GM12878 (cell line): ENCODE measurements at regions not wholly inside any gene's neighbourhood (a gene's known extent, or its start where the extent isn't known, plus 50 kb on each side); places are given as distances from the start of the nearest gene placed in this dataset.

Experiments used
- ATAC-seq: fragments of 200-7000 bp; cut with Tn5 transposase; 3 replicates; pipeline ENCODE4 v1.9.1; 2020; ENCODE audit warnings: mild to moderate bottlenecking, moderate library complexity
- BruUV-seq: library from RNA; stranded (reverse); fragments of 400-500 nt; replicated peaks from 2 replicates; lab custom pipeline; 2021; lab: Mats Ljungman, UMichigan
- CTCF ChIA-PET: fragments of 300-600 bp; sonication (Branson Sonifier 250); formaldehyde crosslinking; extraction: SDS; loops from one replicate; lab custom pipeline; 2021; ENCODE audit warnings: inconsistent platforms; lab: Yijun Ruan, JAX
- POLR2A ChIA-PET: fragments of 350-600 bp; formaldehyde crosslinking; extraction: SDS; loops from one replicate; lab custom pipeline; 2021; ENCODE audit warnings: inconsistent platforms; lab: Charles Lee
- RAD21 ChIA-PET: fragments of 300-600 bp; sonication (Branson Sonifier 250); formaldehyde crosslinking; loops from one replicate; lab custom pipeline; 2023; ENCODE audit warnings: antibody characterized with exemption; ENCODE audit not compliant: unreplicated experiment; lab: Charles Lee
- SMC1A ChIA-PET: fragments of 300-600 bp; sonication (Branson Sonifier 250); formaldehyde crosslinking; loops from one replicate; lab custom pipeline; 2023; ENCODE audit not compliant: unreplicated experiment, uncharacterized antibody; lab: Charles Lee
- DNase-seq: peaks from one replicate; pipeline ENCODE4 v3.0.0-alpha.2; 2011; ENCODE audit warnings: low read depth, low spot score
- FAIRE-seq: peaks from 3 replicates; lab custom pipeline; 2011; peaks lifted over from hg19 to GRCh38; lab: Jason Lieb, UNC
- H2AFZ ChIP-seq: 2 replicates; pipeline ENCODE4 v1.6.0; 2011; ENCODE audit warnings: low read depth, low read length, control low read depth; ENCODE audit not compliant: control insufficient read depth
- H3K27ac ChIP-seq: 2 replicates; pipeline ENCODE4 v1.5.1; 2011; ENCODE audit warnings: control low read depth; ENCODE audit not compliant: control insufficient read depth, insufficient read depth
- H3K27me3 ChIP-seq, 2 experiments: replicated peaks in 1 of 2; 2 replicates each; pipeline versions ENCODE4 v1.6.0 to v1.6.1; 2011; ENCODE audit warnings: low read length in 1 of 2; ENCODE audit not compliant: control insufficient read depth in 2 of 2, insufficient read depth in 2 of 2
- H3K36me3 ChIP-seq, 2 experiments: 2 replicates each; pipeline ENCODE4 v1.5.1; 2011; ENCODE audit warnings: low read length in 1 of 2; ENCODE audit not compliant: control insufficient read depth in 2 of 2, insufficient read depth in 2 of 2
- H3K4me1 ChIP-seq: 2 replicates; pipeline ENCODE4 v1.6.1; 2011; ENCODE audit warnings: mild to moderate bottlenecking, low read length, moderate library complexity, mixed read lengths; ENCODE audit not compliant: control insufficient read depth, insufficient read depth
- H3K4me2 ChIP-seq: 2 replicates; pipeline ENCODE4 v1.6.0; 2011; ENCODE audit warnings: control low read depth; ENCODE audit not compliant: control insufficient read depth, insufficient read depth
- H3K4me3 ChIP-seq: fragments of 200-600 bp; sonication (generic); 2 replicates; pipeline ENCODE4 v1.5.1; 2016
- H3K79me2 ChIP-seq: 2 replicates; pipeline ENCODE4 v1.6.0; 2011; ENCODE audit warnings: low read length; ENCODE audit not compliant: control insufficient read depth, insufficient read depth
- H3K9ac ChIP-seq: 2 replicates; pipeline ENCODE4 v1.8.0; 2011; ENCODE audit warnings: low read length, control low read depth, mixed read lengths; ENCODE audit not compliant: control insufficient read depth, insufficient read depth
- H3K9me3 ChIP-seq: replicated peaks from 3 replicates; pipeline ENCODE4 v1.5.1; 2011; ENCODE audit warnings: mild to moderate bottlenecking, low read length; ENCODE audit not compliant: control insufficient read depth, insufficient read depth
- H4K20me1 ChIP-seq: 2 replicates; pipeline ENCODE4 v1.6.0; 2011; ENCODE audit not compliant: control insufficient read depth, insufficient read depth
- BHLHE40 ChIP-seq, 2 experiments: fragments of 450-650 bp in 1 of 2; IDR thresholded peaks; 2 replicates each; pipeline ENCODE4 v1.6.1; 2011 to 2017; ENCODE audit warnings: low read depth in 2 of 2, borderline replicate concordance in 1 of 2, improper control_type of control experiment in 1 of 2, low read length in 1 of 2, mild to moderate bottlenecking in 1 of 2
- CBX3 ChIP-seq: fragments of 200-600 bp; sonication (generic); IDR thresholded peaks from 2 replicates; pipeline ENCODE4 v1.6.1; 2016; ENCODE audit warnings: low read depth, borderline replicate concordance
- CBX5 ChIP-seq: sonication (generic); IDR thresholded peaks from 2 replicates; pipeline ENCODE4 v1.6.1; 2016; ENCODE audit warnings: low read depth, moderate library complexity, mild to moderate bottlenecking, inconsistent platforms
- CHD2 ChIP-seq: IDR thresholded peaks from 2 replicates; pipeline ENCODE4 v1.6.1; 2011; ENCODE audit warnings: low read depth, low read length, improper control_type of control experiment, borderline replicate concordance
- HDAC2 ChIP-seq: fragments of 200-600 bp; sonication (generic); IDR thresholded peaks from 2 replicates; pipeline ENCODE4 v1.6.1; 2017
- MAX ChIP-seq: IDR thresholded peaks from 2 replicates; pipeline ENCODE4 v1.6.1; 2012; ENCODE audit warnings: low read depth, low read length, improper control_type of control experiment
- MTA3 ChIP-seq: IDR thresholded peaks from 2 replicates; pipeline ENCODE4 v1.6.1; 2012; ENCODE audit warnings: low read length, inconsistent platforms, borderline replicate concordance
- PRDM15 ChIP-seq: fragments of 450-650 bp; formaldehyde crosslinking; IDR thresholded peaks from 2 replicates; pipeline ENCODE4 v1.4.0; 2020; ENCODE audit warnings: mild to moderate bottlenecking, moderate library complexity
- RB1 ChIP-seq: fragments of 450-650 bp; formaldehyde crosslinking; IDR thresholded peaks from 2 replicates; pipeline ENCODE4 v1.6.1; 2017; ENCODE audit warnings: mild to moderate bottlenecking, borderline replicate concordance
- SRF ChIP-seq, 2 experiments: IDR thresholded peaks; 2 replicates each; pipeline ENCODE4 v1.6.1; 2011; ENCODE audit warnings: low read depth in 2 of 2, low read length in 2 of 2, mild to moderate bottlenecking in 1 of 2, moderate library complexity in 1 of 2
- TAF1 ChIP-seq: IDR thresholded peaks from 2 replicates; pipeline ENCODE4 v1.6.1; 2011; ENCODE audit warnings: mild to moderate bottlenecking, low read depth, low read length, borderline replicate concordance
- TARDBP ChIP-seq: IDR thresholded peaks from 2 replicates; pipeline ENCODE4 v1.6.1; 2016; ENCODE audit warnings: borderline replicate concordance
- TCF12 ChIP-seq: IDR thresholded peaks from 2 replicates; pipeline ENCODE4 v1.6.1; 2011; ENCODE audit warnings: low read depth, mild to moderate bottlenecking, low read length
- TCF3 ChIP-seq: IDR thresholded peaks from 2 replicates; pipeline ENCODE4 v1.6.1; 2012; ENCODE audit warnings: low read depth, mild to moderate bottlenecking, low read length, borderline replicate concordance; ENCODE audit not compliant: insufficient read depth
- YBX1 ChIP-seq: fragments of 450-650 bp; IDR thresholded peaks from 2 replicates; pipeline ENCODE4 v1.6.1; 2016; ENCODE audit warnings: antibody characterized with exemption
- ZBTB33 ChIP-seq: fragments of 450-650 bp; IDR thresholded peaks from 2 replicates; pipeline ENCODE4 v1.6.1; 2017; ENCODE audit warnings: mild to moderate bottlenecking
- WGBS: methylation state at CpG from one replicate; pipeline ENCODE4 v1.1.6; 2016; ENCODE audit warnings: low lambda C conversion rate; ENCODE audit not compliant: insufficient replicate concordance, insufficient coverage; ENCODE audit errors: missing lambda C conversion rate; 5-methylcytosine and 5-hydroxymethylcytosine counted together
- in situ Hi-C: fragments of 300-500 bp; cut with MboI; formaldehyde crosslinking; loops from 9 replicates; pipeline ENCODE4 v1.14.3; 2018; ENCODE audit warnings: mixed read lengths
- intact Hi-C: fragments of 100-400 bp; cut with micrococcal nuclease; formaldehyde crosslinking; loops from one replicate; pipeline ENCODE4 v1.14.2; 2022; ENCODE audit not compliant: unreplicated experiment
- TF ChIP-seq, protein P1 (sequence below): fragments of 450-650 bp; IDR thresholded peaks from 2 replicates; pipeline ENCODE4 v1.6.1; 2017; ENCODE audit warnings: mild to moderate bottlenecking, moderate library complexity

DNA sequence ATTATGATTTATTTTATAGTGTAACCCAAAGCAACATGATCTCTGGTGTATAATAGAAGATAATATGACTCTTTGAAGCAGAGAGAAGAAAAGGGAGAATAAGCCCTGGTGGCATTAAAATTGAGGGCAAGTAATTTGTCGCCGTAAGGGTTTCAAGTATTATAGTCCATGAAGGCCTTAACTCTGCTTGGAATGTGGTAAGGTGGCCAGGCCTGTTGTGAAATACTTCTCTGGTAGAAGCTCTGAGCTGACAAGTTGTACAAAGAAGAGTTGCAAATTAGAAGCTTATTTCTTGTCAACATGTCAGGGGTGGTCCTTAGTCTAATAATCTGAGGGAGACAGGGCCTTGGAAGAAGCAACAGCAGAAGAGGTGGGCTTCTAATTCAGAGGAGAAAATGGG lies 151.7 kb upstream of the HHIP start:
- DNase-seq (no peak), FAIRE-seq (no peak), ATAC-seq (no peak)
- Histone ChIP-seq H3K9me3 (no peaks in the 10 kb centered on the region), H3K4me1 (no peaks in the 10 kb centered on the region), H3K36me3 (no peaks in the 10 kb centered on the region), H2AFZ (no peak overlapping the region), H3K9ac (no peak overlapping the region), H4K20me1 (no peaks in the 10 kb centered on the region), H3K27me3 (no peaks in the 10 kb centered on the region), H3K4me2 (no peak overlapping the region), H3K27ac (no peak overlapping the region), H3K4me3 (no peak overlapping the region), H3K79me2 (no peaks in the 10 kb centered on the region)
- BruUV-seq, result no TSS peak
- ChIA-PET CTCF (no interaction called here), SMC1A (no interaction called here), POLR2A (no interaction called here), RAD21 (no interaction called here)
- no peak for TF ChIP-seq HDAC2
- no peak for TF ChIP-seq CBX5
- TF ChIP-seq, protein P1, sequence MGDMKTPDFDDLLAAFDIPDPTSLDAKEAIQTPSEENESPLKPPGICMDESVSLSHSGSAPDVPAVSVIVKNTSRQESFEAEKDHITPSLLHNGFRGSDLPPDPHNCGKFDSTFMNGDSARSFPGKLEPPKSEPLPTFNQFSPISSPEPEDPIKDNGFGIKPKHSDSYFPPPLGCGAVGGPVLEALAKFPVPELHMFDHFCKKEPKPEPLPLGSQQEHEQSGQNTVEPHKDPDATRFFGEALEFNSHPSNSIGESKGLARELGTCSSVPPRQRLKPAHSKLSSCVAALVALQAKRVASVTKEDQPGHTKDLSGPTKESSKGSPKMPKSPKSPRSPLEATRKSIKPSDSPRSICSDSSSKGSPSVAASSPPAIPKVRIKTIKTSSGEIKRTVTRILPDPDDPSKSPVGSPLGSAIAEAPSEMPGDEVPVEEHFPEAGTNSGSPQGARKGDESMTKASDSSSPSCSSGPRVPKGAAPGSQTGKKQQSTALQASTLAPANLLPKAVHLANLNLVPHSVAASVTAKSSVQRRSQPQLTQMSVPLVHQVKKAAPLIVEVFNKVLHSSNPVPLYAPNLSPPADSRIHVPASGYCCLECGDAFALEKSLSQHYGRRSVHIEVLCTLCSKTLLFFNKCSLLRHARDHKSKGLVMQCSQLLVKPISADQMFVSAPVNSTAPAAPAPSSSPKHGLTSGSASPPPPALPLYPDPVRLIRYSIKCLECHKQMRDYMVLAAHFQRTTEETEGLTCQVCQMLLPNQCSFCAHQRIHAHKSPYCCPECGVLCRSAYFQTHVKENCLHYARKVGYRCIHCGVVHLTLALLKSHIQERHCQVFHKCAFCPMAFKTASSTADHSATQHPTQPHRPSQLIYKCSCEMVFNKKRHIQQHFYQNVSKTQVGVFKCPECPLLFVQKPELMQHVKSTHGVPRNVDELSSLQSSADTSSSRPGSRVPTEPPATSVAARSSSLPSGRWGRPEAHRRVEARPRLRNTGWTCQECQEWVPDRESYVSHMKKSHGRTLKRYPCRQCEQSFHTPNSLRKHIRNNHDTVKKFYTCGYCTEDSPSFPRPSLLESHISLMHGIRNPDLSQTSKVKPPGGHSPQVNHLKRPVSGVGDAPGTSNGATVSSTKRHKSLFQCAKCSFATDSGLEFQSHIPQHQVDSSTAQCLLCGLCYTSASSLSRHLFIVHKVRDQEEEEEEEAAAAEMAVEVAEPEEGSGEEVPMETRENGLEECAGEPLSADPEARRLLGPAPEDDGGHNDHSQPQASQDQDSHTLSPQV, result no peak
- TF ChIP-seq MAX, result no peak
- no peak for TF ChIP-seq SRF (IDR thresholded peaks at IDR 0.05; ENCODE audit: low read depth in 2 of 2, low read length in 2 of 2)
- no peak for TF ChIP-seq RB1
- TF ChIP-seq BHLHE40 (IDR thresholded peaks at IDR 0.05; ENCODE audit: borderline replicate concordance in 1 of 2, low read depth in 2 of 2, low read length in 1 of 2), result no peak
- no peak for TF ChIP-seq PRDM15 (CRISPR knock-in tag)
- TF ChIP-seq TAF1, result no peak
- TF ChIP-seq CHD2, result no peak
- TF ChIP-seq YBX1, result no peak
- TF ChIP-seq TARDBP, result no peak
- TF ChIP-seq TCF12, result no peak
- TF ChIP-seq CBX3, result no peak
- TF ChIP-seq TCF3, result no peak
- no peak for TF ChIP-seq ZBTB33
- TF ChIP-seq MTA3, result no peak
- WGBS, result 73% methylated on average over 2 of the region's 2 CpGs
- in situ Hi-C loops (no loop called here), intact Hi-C loops (no loop called here)
